NCI-H2081 treated with DMSO at 0.1 percent for 48 hours (cell line): ENCODE measurements at regions not wholly inside any gene's neighbourhood (a gene's known extent, or its start where the extent isn't known, plus 50 kb on each side); places are given as distances from the start of the nearest gene placed in this dataset.
"Not testable (repeated sequence)": the region's sequence is repeated elsewhere in the genome, so short reads cannot be mapped to it uniquely, and the experiment has no call there.

Experiments
- DNase-seq: peaks from one replicate; lab custom pipeline; 2025; lab: John Stamatoyannopoulos, UW

DNA sequence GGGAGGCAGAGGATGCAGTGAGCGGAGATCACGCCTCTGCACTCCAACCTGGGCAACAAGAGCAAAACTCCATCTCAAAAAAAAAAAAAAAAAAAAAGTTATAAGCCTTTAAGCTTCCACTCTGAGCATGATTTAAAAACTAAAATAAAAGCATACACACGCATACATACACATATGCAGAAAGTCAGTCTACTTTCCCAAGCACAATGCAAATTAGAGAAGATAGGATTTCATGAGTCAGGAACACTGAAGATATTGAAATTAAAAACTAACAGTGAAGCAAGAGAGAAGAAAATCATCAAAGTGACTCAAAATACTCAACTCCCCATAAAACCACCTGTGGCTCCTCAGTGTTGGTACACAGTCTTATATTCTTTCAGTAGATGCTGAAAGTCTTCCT lies 1009.5 kb upstream of the WWC1 start:
- no peak for DNase-seq

DNA sequence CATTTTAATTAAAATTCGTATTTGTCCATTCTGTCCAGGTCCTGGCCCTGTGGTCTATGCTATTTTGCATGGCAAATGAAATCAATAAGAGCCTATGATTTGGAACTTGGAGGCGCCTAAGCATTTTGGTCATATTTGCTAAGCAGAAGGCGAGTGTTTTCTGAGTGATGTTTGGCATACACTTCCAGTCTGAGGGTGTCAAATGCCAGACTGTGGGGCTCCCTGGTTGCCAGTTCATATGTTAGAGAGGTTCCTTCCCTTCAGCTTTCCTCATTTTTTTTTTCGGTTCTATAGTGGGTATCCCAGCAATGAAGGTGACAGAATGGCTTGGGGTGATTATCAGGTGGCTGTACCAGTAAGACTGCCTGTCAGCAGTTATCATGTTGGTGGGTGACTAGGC lies 1007.8 kb upstream of the WWC1 start:
- no peak for DNase-seq

DNA sequence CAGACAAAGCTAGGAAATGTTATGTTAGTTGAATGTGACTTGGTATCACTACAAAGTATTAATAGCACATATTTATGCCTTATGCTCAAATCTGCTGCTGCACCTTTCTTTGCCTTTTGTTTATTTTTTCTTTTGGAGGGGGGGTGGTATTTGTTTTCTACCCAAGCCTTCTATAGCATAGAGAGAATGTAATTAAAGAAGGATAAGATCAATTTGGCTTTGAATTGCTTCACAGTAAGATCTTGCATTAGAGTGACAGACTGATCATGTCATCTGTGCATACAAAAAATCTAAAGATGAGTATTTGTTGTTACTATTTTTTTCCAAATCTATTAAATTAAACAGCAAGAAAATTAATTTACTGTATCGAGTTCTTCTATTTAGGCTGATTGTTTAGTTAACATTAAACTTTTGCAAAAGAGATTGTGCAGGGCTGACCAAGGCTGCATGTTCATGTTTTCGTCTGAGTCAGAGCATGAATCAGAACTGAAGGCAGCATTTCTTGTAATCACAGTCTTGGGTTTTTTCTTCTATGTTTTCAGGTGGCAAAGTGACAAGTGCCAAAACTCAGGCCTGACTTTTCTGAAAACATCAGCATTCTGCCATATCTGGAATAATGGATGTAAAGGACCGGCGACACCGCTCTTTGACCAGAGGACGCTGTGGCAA lies 1007.1 kb upstream of the WWC1 start:
- no peak for DNase-seq

DNA sequence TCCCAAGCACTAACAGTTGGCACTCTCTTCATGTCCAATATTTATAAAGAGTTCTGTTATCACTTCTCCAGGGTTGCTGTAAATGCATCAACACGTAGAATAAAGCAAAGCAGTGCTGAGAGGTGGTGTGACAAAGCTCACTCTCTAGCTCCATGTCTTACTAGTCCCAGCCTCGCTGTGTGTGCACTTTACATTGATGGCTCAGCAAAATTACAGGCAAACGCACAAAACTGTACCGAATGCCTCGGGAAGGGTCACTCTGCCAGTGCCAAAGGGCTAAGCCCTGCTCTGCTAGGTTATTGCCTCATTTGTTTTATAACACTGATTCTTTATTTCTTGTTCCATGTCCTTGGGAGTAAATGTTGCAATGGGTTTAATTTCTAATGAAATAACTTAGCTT lies 1005.9 kb upstream of the WWC1 start:
- DNase-seq: no peak

DNA sequence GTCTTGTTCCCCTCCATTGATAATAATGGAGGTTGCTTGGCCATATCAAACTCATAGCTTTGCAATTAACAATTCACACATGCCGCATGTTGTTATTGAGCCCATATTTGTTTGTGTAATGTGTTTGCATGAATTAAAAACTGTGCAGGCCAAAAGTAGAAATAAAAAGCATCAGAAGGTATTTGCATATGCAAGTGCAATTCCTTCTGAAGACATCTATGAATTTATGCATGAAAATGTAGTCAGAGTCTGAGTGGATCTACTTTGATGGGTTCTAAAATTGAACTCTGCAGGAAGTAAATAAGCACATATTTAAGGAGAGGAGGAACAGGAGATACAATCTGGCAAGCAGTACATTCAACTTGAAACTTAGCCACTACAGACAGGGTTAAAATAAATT lies 1004.6 kb upstream of the WWC1 start:
- no peak for DNase-seq

DNA sequence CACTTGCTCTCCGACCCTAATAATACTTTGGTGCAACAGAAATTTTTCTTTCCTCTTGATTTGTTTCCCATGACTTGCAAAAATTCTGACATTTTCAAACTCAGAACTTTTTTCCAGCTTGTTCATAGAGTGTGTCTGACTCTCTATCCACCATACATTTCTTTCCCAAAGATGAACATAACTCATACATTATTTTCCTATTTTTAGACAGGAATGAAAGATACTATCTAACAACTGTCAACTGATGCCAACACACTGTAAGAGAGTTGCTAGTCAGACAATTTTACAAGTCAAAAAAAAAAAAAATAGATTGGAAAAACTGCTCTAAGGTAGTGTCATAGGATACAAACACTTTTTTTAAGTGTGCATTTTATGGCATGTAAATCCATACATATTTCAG lies 1001.0 kb upstream of the WWC1 start:
- no peak for DNase-seq

DNA sequence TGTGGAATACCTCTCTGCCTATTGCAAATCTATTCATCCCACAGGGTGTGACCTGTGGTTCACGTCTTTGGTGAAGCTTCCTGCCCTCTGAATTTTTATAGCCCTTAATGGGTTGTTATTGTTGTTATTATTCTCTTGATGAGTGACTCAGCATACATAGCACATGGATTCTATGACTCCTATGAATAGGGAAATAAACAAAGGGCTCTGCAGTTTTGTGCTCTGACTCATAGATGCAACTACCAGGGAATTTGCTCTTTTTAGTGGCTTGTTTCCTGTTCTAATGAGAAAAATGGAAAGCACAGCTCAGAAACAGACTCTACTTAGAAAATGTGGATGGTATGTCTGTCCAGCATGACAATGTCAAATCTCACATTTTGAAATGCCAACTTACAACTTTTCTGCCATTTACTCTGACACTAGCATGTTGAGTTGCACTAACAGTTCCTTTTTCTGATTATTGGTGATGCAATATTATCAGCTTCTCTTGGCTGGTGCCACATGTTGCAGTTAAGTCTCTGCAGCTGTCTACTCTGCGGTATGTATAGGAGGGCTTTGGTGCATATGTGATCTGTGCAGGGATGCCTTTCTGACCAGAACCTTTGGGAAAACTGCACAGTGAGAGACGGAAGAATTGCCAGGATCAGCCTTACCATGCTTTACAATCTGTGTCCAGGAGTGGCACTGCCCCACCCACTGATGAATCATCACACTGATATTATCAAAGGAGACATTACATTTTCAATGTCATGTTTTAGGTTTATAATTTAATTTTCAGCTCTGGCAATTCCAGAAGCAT lies 996.4 kb upstream of the WWC1 start:
- DNase-seq: no peak

DNA sequence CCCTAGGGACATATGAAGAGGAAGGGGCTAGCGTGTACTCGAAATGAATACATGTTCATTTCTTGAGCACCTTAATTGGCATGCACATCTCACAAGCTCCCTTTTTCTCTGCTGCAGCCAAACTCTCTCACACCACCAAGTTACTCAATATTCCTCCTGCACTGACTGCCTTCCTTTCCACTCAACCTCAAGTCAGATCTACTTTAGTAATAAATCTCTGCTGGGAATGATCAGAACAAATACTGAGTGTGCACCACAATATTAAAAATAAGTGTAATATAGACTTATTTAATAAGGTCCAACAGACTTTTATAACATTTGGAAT lies 995.8 kb upstream of the WWC1 start:
- no peak for DNase-seq

DNA sequence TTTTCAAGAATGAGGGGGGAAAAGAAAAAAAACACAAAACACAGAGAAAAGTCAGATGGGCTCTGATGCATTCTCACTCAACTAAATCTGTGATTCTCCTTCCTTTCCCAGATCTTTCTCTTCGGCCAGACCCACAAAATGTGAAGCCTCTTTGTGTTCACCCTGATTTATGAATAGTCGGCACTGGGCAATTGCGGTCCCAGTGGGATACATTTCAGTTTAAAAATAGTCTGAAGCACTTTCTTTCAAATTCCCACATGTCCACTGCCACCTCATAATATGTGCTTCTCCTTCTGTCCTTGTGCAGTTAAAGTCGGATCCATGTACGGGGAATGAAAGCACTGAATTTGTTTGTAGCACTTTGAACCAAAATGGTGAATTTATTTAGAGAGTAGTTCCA lies 995.4 kb upstream of the WWC1 start:
- no peak for DNase-seq

DNA sequence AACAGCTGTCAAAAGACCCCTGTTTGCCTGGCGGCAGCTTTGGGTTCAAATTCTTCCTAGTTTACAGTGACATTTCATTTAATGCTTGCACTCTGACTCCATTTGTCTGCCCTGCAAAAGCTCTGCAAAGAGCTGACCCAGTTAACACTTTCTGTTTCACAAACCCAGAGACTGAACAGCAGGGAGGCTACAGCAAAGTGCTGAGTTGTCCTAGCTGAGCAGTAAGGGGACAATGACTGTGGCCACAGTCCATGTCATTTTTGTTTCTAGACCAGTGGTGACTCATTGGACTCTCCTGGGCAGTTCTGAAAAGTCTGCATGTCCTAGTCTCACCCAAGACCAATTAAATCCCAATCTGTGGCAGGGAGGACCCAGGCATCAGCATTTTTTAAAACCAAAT lies 994.8 kb upstream of the WWC1 start:
- DNase-seq: no peak

DNA sequence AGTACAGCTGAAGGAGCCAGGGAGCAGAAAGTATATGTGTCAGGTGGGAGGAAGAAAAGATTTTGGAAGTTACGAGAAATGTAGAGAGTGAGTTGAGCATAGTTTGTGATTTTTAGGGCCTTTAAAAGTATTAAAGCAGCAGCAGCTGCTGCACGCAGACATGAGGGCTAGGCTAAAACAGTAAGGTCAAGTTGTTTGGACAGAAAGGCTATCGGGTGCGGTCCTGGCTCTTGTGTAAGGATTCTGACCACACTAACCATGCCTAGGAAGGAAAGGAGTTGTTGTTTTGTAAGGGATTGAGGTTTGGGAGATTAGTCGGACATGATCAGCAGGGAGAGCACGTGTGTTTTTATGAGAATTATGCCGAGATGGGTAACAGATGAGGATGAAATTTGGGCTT lies 991.6 kb upstream of the WWC1 start:
- not testable (repeated sequence) for DNase-seq

DNA sequence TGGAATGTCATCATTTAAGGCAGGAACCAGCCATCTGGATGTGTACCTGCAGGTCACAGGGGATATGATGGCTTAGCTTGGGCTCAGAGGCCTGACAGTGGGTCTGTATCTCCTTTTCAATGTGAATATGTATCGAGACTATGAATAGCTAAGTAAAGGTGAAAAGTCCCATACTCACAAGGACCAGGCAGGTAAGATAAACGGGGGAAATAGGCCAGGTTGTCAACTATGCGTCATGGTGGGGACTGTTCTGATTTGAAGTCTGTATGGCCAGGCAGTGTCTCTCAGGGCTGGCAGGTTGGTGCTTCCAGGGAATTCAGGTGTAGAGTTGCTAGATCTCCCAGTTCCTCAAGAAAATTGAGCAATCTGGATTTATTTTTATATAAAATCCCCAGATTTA lies 987.9 kb upstream of the WWC1 start:
- no peak for DNase-seq

DNA sequence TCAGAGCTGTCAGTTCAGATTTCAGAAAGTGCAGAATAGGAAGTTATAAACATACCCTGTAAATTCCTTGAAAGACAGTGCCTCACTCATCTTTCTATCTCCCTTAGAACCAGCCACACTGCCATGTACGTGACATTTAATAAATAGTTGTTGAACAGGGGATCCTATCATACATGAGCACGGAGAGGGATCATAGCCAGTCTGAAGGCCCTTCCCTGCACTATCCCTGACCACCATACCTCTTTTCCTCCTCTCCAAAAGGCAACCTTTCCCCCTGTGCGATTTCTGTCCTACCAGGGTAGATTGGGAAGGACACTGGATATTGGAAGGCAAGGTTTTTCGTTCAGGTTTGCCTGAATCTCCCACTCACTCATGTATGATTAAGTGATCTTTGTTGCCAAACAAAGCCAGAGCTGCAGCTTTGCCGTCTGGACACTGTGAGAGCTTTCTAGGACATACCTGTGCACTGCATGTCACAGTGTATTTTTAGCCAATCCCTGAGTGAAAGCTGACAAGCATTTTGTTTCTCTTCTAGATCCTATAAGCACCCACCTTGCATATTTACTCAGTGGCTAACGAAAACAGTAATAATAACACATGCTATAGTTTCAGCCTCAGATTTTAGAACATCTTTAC lies 986.5 kb upstream of the WWC1 start:
- DNase-seq: no peak

DNA sequence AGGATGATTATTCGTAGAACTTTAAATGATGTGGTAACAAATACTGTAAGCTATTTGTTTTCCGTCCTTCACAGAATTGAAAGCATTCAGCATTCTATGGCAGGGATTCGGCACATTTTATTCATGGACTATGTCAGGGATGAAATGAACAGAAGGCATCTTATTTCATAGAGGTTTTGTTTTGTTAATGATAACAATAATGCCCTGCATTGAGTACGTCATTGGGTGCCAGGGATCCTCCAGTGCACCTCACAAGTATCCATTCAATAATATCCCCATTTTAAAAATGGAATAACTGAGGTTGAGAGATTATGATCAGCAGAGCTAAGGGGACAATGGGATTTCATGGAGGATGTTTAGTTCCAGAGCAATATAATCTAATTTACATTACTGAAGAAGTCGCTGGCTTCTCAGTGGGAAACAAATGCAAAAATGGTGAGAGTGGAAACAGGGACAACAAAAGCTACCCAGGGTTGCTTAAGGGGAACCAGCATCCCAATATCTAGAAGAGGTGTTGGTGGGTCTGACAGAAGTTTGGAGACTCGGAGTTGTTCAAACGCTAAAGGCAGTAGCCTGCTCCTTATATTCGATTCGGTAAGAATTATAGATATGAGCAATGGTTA lies 985.7 kb upstream of the WWC1 start:
- DNase-seq: no peak

DNA sequence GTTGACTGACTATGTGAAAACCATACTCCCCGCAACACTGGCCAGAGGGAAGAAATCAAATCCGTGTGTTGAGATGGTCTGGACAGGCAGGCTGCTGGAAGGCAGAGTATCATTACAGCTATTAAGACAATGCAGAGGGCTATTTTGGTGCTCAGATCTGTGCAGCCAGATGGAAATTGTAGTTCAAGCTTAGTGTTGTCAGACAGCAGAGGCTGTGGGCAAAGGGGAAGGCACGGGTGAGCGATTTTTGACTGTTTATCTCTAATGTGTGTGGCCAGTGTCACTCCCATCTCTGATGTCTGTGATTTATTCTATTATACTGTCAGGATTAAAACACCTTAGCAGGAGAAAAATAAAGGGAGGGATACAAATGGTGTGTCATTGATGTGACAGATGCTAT lies 984.4 kb upstream of the WWC1 start:
- DNase-seq: no peak

DNA sequence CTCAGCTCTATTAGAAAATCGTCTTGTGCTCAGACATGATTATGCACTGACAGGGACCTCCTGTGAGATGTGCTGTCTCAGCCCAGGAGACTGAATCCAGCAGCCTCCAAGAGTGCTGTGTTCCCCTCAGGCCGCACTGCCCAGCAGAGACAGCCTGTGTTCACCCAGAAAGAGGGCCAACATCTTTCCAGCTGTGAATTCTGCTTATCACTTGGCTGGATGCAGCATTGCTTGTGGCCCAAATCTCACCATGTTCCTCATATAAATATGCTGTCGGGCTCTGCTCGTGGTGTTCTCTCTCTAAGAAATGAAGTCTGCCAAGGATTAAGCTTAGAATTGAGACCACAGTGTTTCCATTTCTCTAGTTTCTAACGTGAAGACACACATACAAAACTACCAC lies 983.0 kb upstream of the WWC1 start:
- no peak for DNase-seq

DNA sequence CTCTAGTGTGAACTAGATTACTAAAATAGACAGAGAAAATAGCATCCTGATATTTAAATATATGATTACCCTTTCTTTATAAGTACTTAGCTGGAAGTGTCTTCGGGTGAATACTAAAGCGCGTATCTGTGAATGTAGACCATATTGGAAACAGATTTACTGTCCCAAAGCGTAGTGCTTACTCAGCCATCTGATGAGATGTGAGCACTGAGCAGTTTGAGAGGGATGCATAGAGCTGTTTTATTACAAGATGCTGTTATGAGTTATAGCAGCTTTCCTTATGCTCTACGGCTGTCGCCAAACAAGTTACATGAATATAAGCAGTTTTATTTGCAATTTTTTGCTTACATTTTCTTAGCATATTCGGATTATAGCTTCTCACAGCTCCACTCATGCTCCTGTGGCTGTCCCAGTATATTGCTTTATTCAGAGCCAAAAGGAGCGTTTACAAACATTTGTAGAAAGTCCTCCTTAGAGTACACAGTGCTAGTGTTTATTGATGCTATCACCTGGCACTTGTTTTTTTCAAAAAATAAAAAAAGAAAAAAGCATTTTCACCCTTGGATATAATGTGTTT lies 981.4 kb upstream of the WWC1 start:
- no peak for DNase-seq

DNA sequence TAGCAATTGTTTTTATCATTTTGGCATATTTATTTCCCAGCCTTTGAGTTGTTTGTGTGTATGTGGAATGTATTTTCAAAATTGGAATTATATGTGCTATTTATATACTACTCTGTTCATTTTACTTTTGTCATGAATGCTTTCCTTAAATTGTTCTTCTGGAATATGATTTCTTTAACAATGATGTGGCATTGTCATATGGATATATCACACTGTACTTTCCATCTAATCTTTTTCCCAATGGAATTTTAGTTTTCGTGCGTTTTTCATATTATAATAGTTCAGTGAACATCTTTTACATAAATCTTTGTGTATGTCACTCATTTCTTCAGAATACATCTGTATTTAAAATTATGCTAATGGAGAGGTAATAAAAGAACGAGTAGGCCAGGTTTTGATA lies 980.1 kb upstream of the WWC1 start:
- no peak for DNase-seq

DNA sequence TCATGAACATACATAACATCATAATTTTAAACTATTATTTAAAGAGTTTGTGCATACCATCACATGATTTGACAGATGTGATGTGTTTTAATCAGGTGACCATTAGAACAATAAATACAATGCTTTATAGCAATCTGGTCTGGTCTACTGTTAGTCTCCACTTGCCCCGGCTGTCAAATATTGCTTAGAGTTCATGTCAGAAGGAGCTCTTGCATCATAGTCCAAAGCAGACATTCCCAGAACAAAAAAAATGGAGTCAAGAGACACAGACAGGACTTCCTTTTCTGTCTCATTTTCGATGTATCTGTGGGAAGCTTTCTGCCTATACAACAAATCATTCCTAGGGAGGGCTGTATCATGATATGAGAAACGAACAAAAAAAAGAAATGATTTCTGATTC lies 979.2 kb upstream of the WWC1 start:
- DNase-seq: no peak

DNA sequence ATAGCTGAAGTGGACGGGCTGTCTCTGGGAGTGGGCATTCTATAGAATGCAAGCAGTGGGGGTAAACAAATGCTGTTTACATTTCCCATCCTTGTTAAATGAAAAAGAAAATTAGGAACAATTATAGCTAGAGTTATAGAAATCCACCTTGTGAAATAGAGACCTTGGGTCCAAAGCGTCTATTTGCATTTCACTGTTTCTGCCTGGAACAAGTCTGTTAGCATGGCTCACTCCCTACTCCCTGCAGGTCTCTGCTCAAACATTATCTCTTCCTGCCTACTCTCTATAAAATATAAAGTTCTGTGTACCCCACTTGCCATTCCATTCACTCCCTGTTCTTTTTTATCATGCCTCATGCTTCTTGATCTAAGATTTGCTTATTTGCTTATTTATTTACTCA lies 975.7 kb upstream of the WWC1 start:
- DNase-seq: no peak

DNA sequence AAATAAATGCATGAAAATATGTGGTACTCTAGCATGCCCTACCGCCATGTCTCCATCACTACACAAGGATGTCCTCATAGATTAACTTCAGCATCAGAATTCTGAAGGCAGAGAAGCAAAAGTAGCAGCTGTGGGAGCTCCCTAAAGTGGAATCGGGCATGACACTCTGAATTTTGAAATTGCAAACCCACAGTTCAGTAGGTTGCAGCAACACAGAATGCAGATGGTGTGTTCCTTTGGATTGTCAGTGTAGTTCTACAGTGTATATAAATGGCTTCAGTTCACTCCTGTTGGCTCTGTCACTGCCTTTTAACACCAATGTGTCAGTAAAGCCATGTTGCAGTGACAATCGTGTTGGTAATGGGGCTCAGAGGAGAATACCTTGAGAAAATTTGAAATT lies 973.6 kb upstream of the WWC1 start:
- DNase-seq: no peak

DNA sequence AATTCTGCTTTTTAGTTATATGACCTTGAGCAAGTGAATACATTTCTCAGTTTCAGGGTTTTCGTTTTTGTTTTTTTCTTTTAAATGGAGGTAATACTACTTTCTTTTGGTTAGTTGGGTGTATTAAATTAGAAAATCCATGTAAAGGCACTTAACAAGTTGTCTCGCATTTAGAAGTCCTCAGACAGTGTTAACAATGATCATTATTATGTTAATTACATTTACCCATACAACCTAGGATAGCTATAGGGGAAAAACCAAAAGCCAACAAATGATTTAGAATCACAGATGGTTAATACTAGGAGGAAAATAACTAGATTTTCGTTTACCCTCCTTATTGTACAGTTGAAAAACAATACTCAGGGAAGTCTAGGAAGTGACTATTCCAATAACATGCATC lies 972.2 kb upstream of the WWC1 start:
- no peak for DNase-seq

DNA sequence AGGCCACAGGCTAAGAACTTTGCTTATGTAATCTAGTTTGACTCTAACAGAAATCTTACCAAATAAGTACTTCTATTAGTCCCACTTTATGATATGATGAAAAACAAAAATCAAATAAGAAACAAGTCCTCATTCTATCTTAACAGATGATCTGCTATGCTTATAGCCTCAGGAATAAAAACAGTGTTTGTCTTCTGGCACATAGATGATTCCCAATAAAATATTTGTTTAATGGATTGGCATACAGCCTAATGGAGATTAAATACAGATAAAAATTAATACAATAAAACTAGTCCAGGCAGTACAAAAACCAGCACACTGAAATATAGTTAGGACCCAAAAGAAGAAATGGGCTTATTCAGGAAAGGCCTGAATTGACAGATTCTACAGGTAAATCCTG lies 971.4 kb upstream of the WWC1 start:
- no peak for DNase-seq
